Frontal cortex (tissue), 3 donors: ENCODE measurements at regions not wholly inside any gene's neighbourhood (a gene's known extent, or its start where the extent isn't known, plus 50 kb on each side); places are given as distances from the start of the nearest gene placed in this dataset.

Experiments used
- DNase-seq, 2 donors: peaks; one replicate each; pipeline ENCODE4 v3.0.0; 2012; ENCODE audit warnings: low spot score in 2 of 2
- FAIRE-seq: peaks from 2 replicates; lab custom pipeline; 2012; peaks lifted over from hg19 to GRCh38; lab: Jason Lieb, UNC
- donor health status: control.
- donor health status: control.
- donor health status: control.

GRCh38 chr6:14246876-14247275 is 129.3 kb downstream of the CD83 start:
- DNase-seq (no peak), FAIRE-seq (no peak)

DNA sequence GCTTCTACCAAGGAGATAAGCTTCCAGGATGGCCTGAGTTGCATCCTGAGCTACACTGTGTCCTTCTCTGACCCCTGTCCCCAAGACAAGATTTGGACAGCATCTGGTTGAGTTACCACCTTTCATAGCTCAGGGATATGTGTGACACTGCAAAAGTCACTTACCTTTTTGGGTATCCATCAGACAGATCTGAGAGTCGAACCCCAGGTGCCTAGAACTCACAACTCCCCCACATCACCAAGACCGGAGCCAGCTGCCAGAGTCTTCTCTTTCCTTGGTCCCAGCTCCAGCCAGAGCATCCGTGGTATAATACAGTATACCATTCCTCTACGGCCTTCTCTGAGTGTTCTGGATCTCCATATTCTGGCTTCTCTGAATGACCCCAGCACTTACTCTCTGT is 133.0 kb downstream of the CD83 start:
- FAIRE-seq, result no peak
- DNase-seq, result no peak

DNA sequence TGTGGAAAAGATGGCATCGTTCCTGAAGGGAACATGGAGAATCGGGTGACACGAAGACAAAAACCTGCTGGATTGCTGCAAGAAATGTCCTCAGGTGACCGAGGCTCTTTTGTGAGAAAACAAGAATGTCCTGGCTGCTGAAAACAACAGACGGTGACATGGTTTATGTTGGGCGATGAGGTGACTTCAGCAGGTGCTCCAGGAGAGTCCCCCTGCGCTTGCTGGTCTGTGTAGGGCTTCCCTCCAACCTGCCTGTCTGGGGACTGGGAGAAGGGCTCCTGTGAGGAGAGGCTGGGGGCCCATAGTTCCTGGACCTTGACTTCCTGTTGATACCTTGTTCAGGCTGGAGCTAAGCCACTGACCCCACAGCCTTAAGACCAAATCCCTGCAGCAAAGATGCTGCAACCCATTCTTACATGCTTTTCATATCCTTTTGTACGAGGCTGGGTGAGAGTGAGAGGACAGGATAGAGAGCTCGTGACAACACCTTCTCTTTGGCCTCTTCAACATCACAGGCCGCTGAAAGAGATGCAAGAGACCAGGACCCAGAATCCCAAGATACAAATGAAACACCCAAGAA is 134.8 kb downstream of the CD83 start:
- FAIRE-seq, result no peak
- no peak for DNase-seq

DNA sequence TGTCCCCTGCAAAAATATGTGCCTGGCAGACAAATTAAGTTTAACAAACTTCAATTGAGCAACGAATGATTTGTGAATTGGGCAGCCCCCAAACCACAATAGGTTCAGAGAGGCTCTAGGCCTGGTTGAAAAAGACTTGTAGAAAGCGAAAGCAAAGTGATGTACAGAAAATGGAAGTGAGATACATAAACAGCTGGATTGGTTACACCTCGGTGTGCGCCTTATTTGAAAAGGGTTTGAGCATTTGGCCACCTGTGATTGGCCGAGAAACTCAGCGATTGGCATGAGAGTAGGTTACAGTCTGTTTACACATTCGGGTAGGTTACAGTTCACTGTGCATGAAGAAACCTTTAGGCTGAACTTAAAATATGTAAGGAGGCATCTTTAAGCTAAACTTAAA is 136.9 kb downstream of the CD83 start:
- FAIRE-seq, result no peak
- no peak for DNase-seq

DNA sequence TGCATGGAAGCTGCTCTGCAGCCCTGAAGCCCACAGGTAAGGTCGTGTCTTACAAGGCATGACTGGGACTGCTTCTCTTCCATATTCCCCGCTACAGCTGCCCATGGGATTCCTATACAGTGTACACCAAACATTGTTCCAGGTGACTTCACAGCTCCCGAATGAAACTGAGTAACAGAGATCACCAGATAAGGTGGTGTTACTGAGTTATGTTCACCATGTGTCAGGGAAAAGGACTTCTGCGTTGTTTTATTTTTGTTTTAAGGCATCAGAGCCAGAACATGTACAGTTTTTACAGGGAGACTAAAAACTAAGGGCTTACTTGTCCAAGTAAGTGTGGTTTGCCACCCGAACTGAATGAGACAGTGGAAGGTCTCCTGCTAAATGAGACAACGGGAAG is 138.3 kb downstream of the CD83 start:
- FAIRE-seq, result no peak

DNA sequence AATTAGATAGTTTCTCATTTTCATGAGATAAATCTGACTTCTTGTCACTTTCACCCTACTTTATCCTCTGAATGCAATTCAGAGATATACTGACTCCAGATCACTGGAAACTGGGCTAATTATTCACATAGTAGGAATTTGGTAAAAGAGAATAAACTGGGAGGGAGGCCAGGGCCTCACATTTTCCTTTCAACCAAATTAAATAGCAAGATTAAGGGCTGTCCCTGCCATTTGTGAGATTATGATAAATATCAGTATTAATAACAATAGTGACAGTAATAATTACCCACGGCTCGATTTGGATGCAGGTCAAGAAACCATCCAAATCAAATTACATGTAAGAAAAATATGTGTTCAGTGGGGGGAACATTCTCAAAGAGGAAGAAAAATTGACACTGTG is 140.5 kb downstream of the CD83 start:
- DNase-seq (no peak), FAIRE-seq (no peak)

More for the DNA sequence above, 138.3 kb downstream of the CD83 start:
- DNase-seq, result no peak

GRCh38 chr6:14258695-14259593 is 141.4 kb downstream of the CD83 start:
- FAIRE-seq (no peak), DNase-seq (no peak)

DNA sequence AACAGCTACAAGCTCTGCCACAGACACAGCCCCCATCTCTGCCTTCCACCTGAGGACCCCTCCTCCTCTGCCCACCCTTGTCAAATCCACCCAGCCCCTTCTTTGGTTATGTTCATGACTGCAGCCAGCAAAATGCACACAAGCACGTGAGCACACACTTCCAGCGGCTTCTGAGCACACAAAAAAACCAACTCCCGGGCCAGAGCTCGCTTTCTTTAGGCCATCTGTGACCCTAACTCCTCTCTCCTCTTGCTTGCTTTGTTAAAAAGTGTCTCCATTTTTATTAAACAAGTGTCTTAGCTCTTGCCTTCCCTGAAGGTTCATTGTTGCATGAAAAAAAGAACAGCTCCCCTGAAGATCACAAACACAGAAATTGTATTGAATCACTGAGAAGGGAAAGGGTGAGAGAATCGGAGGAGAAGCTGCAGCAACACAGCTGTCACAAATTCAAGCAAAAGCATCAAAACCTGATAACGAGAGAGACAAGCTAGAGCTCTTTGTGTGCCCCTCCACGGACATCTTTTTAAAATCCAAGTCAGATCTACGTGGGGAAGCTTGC is 142.1 kb downstream of the CD83 start:
- DNase-seq (no peak), FAIRE-seq (no peak)

DNA sequence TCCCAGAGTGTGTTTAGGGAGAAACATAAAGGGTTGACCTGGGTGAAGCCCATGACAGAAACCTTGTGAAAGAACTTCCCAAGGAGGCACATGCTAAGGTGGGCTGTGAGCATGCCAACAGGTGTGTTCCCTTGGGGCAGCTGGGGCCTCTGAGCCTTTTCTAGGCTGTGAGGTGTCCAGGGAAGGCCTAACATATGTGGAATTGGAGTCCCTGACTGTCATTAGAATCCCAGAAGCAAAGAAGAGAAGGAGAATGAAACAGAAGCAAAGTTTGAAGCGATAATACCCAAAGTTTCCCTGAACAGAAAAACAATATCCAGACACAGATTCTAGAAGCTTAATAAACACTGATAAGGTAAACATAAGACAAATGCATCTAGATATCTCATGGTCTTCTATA is 143.3 kb downstream of the CD83 start:
- no peak for FAIRE-seq
- DNase-seq, result no peak

DNA sequence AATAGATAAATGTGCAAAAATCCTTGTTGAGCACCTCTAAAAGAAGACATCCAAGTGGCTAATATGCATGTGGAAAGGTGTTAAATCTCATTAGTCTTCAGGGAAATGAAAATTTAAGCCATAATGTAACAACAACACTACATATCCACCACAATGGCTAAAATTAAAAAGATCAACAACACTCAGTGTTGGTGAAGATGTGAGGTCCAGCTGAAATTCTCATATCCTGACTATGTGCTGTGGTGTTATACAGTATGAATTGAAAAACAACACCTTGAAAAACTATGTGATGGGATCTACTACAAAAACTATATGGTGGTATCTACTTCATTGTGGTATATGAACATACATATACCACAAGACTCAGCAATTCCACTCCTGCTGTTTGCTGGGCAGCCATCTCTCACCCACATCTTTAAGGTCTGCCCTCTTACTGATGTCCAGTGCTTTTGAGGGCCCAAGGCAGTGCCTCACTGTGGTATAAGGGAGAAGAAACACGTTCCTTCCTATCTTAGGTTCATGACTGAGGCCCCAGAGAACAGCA is 146.4 kb downstream of the CD83 start:
- no peak for DNase-seq
- no peak for FAIRE-seq

- no peak for FAIRE-seq
- no peak for DNase-seq
Measured at GRCh38 chr6:14265049-14266021, 147.8 kb downstream of the CD83 start.

GRCh38 chr6:14266266-14266665 is 148.7 kb downstream of the CD83 start:
- FAIRE-seq (no peak), DNase-seq (no peak)

DNA sequence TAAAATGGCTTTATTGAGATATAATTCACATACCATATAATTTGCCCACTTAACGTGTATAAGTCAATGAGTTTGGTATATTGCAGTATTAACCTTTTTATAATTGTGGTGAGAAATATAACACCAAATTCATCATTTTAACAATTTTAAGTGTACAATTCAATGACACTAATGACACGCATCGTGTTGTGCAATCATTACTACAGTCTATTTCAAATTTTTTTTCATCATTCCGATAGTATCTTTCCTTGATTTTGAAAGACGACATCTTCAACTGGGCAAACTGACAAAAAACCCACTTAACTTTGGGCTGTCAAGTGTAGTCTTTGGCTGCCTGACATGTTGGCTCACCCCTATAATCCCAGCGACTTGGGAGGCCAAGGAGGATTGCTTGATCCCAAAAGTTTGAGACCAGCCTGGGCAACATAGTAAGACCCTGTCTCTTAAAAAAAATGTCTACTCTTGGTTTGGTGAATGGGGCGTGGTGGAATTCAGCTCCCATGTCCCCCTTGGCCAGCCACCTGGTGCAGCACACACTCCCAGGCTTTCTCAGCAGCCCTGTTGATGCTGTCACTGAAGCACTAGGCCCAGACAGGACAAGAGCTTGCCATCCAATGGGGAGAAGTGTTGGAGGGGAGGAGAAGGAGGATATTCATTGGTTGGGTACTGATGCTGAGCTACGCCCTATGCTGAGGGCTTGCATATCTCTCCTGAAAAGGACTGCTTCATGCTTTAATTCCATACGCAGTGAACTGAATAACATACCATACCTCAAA is 150.5 kb downstream of the CD83 start:
- FAIRE-seq, result no peak

DNA sequence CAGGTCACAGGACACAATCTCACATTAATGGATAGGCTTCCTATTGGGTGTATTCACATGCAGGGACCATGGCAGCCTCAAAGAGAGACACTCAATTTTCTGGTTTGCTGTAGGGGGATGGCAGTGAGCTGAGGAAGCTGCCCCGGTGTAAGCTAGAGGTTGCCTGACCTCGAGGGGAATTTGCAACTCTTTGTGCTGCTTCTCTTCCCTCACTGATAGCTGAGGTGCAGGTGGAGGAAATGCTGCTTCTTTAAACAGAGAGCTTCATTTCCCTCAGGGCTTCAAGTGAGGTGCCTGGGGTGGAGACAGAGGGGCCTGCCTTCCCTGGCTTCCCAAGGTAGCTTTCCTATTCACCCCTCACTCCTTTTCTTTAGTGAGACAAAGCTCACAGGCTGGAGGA is 151.9 kb downstream of the CD83 start:
- DNase-seq, result no peak
- no peak for FAIRE-seq

More for the DNA sequence above, 150.5 kb downstream of the CD83 start:
- no peak for DNase-seq

DNA sequence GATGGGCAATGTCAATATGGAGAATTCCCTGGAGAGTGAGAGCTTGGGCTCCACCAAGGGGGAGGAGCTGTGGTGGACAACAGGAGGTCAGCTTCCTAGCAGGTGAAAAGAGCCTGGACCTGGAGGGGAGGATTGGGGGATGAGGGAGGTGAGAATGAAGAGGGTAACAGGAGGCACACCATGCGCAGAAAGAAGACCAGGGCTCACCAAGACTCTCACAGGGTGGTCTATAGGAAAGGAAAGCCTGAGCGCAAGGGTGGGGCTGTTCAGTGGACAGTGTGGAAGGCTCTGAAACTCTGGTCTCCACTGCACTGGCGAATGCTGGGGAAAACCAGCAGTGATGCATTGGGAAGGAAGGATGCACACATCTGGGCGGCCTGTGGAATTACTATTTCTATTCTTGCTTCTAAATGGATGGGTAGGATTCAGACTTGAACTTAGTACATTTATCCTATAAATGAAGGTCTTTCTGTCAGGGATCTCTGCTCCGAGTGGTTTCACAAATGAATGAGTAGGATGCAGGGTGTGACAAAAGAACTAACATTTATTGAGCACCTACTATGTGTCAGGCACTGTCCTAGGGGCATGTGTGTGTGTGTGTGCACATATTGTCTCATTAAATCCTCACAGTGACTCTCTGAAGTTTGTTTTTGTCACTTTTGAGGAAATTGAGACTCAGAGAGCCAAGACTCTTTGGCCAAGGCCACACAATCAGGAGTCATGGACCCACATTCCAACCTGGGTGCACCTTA is 152.7 kb downstream of the CD83 start:
- DNase-seq (no peak), FAIRE-seq (no peak)

DNA sequence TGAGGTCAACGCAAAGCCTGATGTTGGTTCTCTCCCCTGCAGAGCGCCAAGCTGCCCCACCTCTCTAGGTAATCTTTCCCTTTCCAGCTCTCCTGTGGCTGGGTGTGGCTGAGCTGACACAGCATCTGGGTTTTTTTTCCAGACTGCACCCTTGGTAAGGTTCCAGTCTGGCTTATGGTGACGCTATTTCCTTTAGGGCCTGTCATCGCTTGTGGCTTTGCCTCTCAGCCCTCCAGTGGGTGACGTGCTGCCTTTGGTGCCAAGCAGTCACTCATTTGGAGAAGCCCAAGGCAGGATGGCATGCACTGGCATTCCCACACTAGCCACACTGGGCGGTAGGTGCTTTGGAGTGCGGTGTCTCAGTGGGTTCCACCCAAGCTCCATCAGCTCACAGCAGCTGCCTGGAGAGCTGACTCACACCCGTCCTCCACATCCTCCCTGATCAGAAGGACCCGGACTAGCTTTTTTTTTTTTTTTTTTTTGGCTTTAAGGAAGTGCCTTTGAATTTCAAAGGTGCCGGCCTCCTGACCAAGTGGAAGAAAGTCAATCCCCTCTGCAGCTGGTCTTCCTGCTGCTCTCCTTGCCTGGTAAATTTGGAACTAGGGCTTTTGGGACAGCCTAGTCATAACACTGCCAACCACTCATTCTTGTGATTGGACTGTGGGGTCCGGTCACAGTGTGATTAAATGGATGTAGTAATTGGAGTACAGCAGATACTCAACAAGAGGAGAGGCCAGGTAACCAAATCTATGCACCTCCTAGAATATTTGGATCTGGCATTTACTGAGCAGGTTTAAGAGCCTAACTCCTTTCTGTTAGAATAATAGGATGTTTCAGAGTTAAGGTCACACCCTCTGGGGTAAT is 153.6 kb downstream of the CD83 start:
- FAIRE-seq (no peak), DNase-seq (no peak)
